Mesendoderm (in vitro differentiated cells): ENCODE measurements at regions not wholly inside any gene's neighbourhood (a gene's known extent, or its start where the extent isn't known, plus 50 kb on each side); places are given as distances from the start of the nearest gene placed in this dataset.
A peak's percentile ranks its signal among the peaks of the same experiment; 100 is the strongest.

Source experiments
- DNase-seq: peaks from one replicate; pipeline ENCODE4 v3.0.0; 2013
- H2AK5ac ChIP-seq: 2 replicates; pipeline ENCODE4 v1.6.1; 2013; ENCODE audit warnings: low read length, inconsistent platforms
- H2BK120ac ChIP-seq: 2 replicates; pipeline ENCODE4 v1.6.1; 2013; ENCODE audit warnings: low read depth, mild to moderate bottlenecking, low read length, moderate library complexity, mixed read lengths
- H2BK15ac ChIP-seq: replicated peaks from 2 replicates; pipeline ENCODE4 v1.6.1; 2013; ENCODE audit warnings: low read depth, mild to moderate bottlenecking, moderate library complexity
- H2BK5ac ChIP-seq: 2 replicates; pipeline ENCODE4 v1.6.1; 2013; ENCODE audit warnings: low read length, inconsistent platforms
- H3K18ac ChIP-seq: 2 replicates; pipeline ENCODE4 v1.6.1; 2013; ENCODE audit warnings: mild to moderate bottlenecking, low read length, mixed read lengths
- H3K23ac ChIP-seq: one replicate; pipeline ENCODE4 v1.6.1; 2013; ENCODE audit warnings: low read length
- H3K27ac ChIP-seq: 2 replicates; pipeline ENCODE4 v1.5.1; 2013; ENCODE audit warnings: low read depth, mild to moderate bottlenecking, inconsistent platforms, low read length, moderate library complexity
- H3K27me3 ChIP-seq: 2 replicates; pipeline ENCODE4 v1.6.1; 2013; ENCODE audit warnings: low read length, control low read depth, mild to moderate bottlenecking, inconsistent platforms; ENCODE audit not compliant: insufficient read depth, poor library complexity
- H3K36me3 ChIP-seq: 2 replicates; pipeline ENCODE4 v1.6.1; 2013; ENCODE audit warnings: low read length, inconsistent platforms; ENCODE audit not compliant: control insufficient read depth, insufficient read depth
- H3K4ac ChIP-seq: one replicate; pipeline ENCODE4 v1.6.1; 2013; ENCODE audit warnings: low read depth, mild to moderate bottlenecking, low read length, moderate library complexity
- H3K4me1 ChIP-seq: 2 replicates; pipeline ENCODE4 v1.6.1; 2013; ENCODE audit warnings: low read depth, low read length, inconsistent platforms; ENCODE audit not compliant: control insufficient read depth
- H3K4me2 ChIP-seq: 2 replicates; pipeline ENCODE4 v1.6.1; 2013; ENCODE audit warnings: low read length
- H3K4me3 ChIP-seq: 2 replicates; pipeline ENCODE4 v1.5.1; 2013; ENCODE audit warnings: mild to moderate bottlenecking, low read length
- H3K56ac ChIP-seq: one replicate; pipeline ENCODE4 v1.6.1; 2013; ENCODE audit warnings: low read length
- H3K79me1 ChIP-seq: 2 replicates; pipeline ENCODE4 v1.6.1; 2013; ENCODE audit warnings: low read length, inconsistent platforms
- H3K79me2 ChIP-seq: 2 replicates; pipeline ENCODE4 v1.6.1; 2013; ENCODE audit warnings: mild to moderate bottlenecking, low read length; ENCODE audit not compliant: control insufficient read depth, insufficient read depth
- H3K9ac ChIP-seq: 2 replicates; pipeline ENCODE4 v1.6.1; 2013; ENCODE audit warnings: low read length, inconsistent platforms
- H4K5ac ChIP-seq: one replicate; pipeline ENCODE4 v1.6.1; 2013; ENCODE audit warnings: low read length
- H4K8ac ChIP-seq: one replicate; pipeline ENCODE4 v1.6.1; 2013; ENCODE audit warnings: low read depth, mild to moderate bottlenecking, control low read depth, low read length, moderate library complexity
- WGBS: extraction: QIAGEN DNeasy Blood & Tissue Kit; methylation state at CpG from one replicate; pipeline ENCODE4 v1.1.7; 2013; ENCODE audit warnings: low lambda C conversion rate, missing lambda C conversion rate; ENCODE audit not compliant: insufficient coverage; ENCODE audit errors: extremely low coverage; 5-methylcytosine and 5-hydroxymethylcytosine counted together

GRCh38 chr18:27704736-27705361, 472.1 kb downstream of the CDH2 start:
- Histone ChIP-seq H3K23ac (no peak overlapping the region), H2AK5ac (no peak overlapping the region), H2BK120ac (no peak overlapping the region), H3K56ac (no peak overlapping the region), H3K18ac (no peak overlapping the region), H3K27ac (no peak overlapping the region), H4K5ac (no peak overlapping the region), H3K36me3 (no peaks in the 10 kb centered on the region), H2BK5ac (no peak overlapping the region), H3K27me3 (no peaks in the 10 kb centered on the region), H3K4me2 (no peak overlapping the region), H3K4me1 (peaks cover 3% of the 10 kb centered on the region), H2BK15ac (no peak overlapping the region), H3K79me1 (no peaks in the 10 kb centered on the region), H3K9ac (no peak overlapping the region), H3K4me3 (no peak overlapping the region), H3K79me2 (no peaks in the 10 kb centered on the region), H3K4ac (no peak overlapping the region), H4K8ac (no peak overlapping the region)
- no CpG with 5 or more reads among the region's 3 CpGs for WGBS
- DNase-seq: no peak

DNA sequence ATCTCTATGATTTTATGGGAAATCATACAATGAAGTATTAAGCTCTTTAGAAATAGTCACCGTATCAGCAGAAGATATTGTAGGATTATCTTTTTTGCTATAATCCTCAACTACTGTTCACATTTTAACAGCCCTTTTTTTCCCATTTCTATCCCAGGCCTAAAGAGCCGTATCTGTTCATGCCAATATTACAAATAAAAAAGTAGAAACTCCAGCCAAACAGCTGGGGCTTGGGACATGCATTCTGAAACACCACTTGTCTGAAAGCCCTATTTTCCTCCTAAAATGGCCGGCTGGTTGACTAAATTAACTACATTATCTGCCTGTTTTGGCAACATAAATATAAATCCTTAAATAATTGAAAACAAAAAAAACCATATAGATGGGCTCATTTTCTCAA, 477.8 kb downstream of the CDH2 start:
- no CpG with 5 or more reads among the region's 3 CpGs for WGBS
- Histone ChIP-seq H2AK5ac (no peak overlapping the region), H3K56ac (no peak overlapping the region), H3K4ac (no peak overlapping the region), H4K5ac (no peak overlapping the region), H3K27ac (no peak overlapping the region), H3K79me2 (no peaks in the 10 kb centered on the region), H2BK120ac (no peak overlapping the region), H3K36me3 (no peaks in the 10 kb centered on the region), H3K27me3 (no peaks in the 10 kb centered on the region), H3K4me3 (no peak overlapping the region), H3K4me1 (peaks cover 3% of the 10 kb centered on the region), H2BK5ac (no peak overlapping the region), H2BK15ac (no peak overlapping the region), H3K79me1 (no peaks in the 10 kb centered on the region), H3K18ac (no peak overlapping the region), H4K8ac (peak overlapping the region; percentile 81), H3K23ac (no peak overlapping the region), H3K9ac (no peak overlapping the region), H3K4me2 (no peak overlapping the region)
- DNase-seq: no peak

- no peak overlapping the region for H3K18ac ChIP-seq
- H2BK120ac ChIP-seq: no peak overlapping the region
- no peak overlapping the region for H3K4ac ChIP-seq
- no peak overlapping the region for H2BK15ac ChIP-seq
- H3K27me3 ChIP-seq: no peaks in the 10 kb centered on the region
- no peaks in the 10 kb centered on the region for H3K36me3 ChIP-seq
- no CpG with 5 or more reads among the region's 2 CpGs for WGBS
- no peak overlapping the region for H2BK5ac ChIP-seq
- H3K4me1 ChIP-seq: peaks cover 3% of the 10 kb centered on the region
- H4K5ac ChIP-seq: no peak overlapping the region
- no peak for DNase-seq
- H3K27ac ChIP-seq: no peak overlapping the region
- H3K79me2 ChIP-seq: no peaks in the 10 kb centered on the region
- no peak overlapping the region for H3K9ac ChIP-seq
- H3K23ac ChIP-seq: no peak overlapping the region
- H3K4me2 ChIP-seq: no peak overlapping the region
- no peaks in the 10 kb centered on the region for H3K79me1 ChIP-seq
- no peak overlapping the region for H4K8ac ChIP-seq
- H3K4me3 ChIP-seq: no peak overlapping the region
- H2AK5ac ChIP-seq: no peak overlapping the region
- no peak overlapping the region for H3K56ac ChIP-seq
Measured at GRCh38 chr18:27696148-27696547, 480.8 kb downstream of the CDH2 start.

GRCh38 chr18:27695503-27695902, 481.4 kb downstream of the CDH2 start:
- Histone ChIP-seq H3K4me2 (no peak overlapping the region), H3K4me3 (no peak overlapping the region), H3K23ac (no peak overlapping the region), H3K4me1 (peaks cover 3% of the 10 kb centered on the region), H2BK5ac (no peak overlapping the region), H3K79me1 (no peaks in the 10 kb centered on the region), H3K9ac (no peak overlapping the region), H3K27me3 (no peaks in the 10 kb centered on the region), H3K56ac (no peak overlapping the region), H2BK15ac (no peak overlapping the region), H3K79me2 (no peaks in the 10 kb centered on the region), H2AK5ac (no peak overlapping the region), H2BK120ac (no peak overlapping the region), H3K4ac (no peak overlapping the region), H4K8ac (no peak overlapping the region), H3K18ac (no peak overlapping the region), H3K36me3 (no peaks in the 10 kb centered on the region), H4K5ac (no peak overlapping the region), H3K27ac (no peak overlapping the region)
- DNase-seq: peak; percentile 60
- WGBS: no CpG with 5 or more reads among the region's 4 CpGs

GRCh38 chr18:27695052-27695451, 481.9 kb downstream of the CDH2 start:
- H3K4me3 ChIP-seq: no peak overlapping the region
- no peak overlapping the region for H4K5ac ChIP-seq
- H2BK120ac ChIP-seq: no peak overlapping the region
- H3K56ac ChIP-seq: no peak overlapping the region
- peaks cover under 1% of the 10 kb centered on the region for H3K4me1 ChIP-seq
- H3K4ac ChIP-seq: no peak overlapping the region
- DNase-seq: peak; percentile 57
- no peak overlapping the region for H3K18ac ChIP-seq
- H2BK5ac ChIP-seq: no peak overlapping the region
- no peaks in the 10 kb centered on the region for H3K79me1 ChIP-seq
- H3K27ac ChIP-seq: no peak overlapping the region
- H3K79me2 ChIP-seq: no peaks in the 10 kb centered on the region
- no peaks in the 10 kb centered on the region for H3K36me3 ChIP-seq
- no peak overlapping the region for H3K4me2 ChIP-seq
- no peaks in the 10 kb centered on the region for H3K27me3 ChIP-seq
- no peak overlapping the region for H3K9ac ChIP-seq
- H3K23ac ChIP-seq: no peak overlapping the region
- H2BK15ac ChIP-seq: no peak overlapping the region
- no peak overlapping the region for H2AK5ac ChIP-seq
- no CpG with 5 or more reads among the region's 7 CpGs for WGBS
- H4K8ac ChIP-seq: no peak overlapping the region

DNA sequence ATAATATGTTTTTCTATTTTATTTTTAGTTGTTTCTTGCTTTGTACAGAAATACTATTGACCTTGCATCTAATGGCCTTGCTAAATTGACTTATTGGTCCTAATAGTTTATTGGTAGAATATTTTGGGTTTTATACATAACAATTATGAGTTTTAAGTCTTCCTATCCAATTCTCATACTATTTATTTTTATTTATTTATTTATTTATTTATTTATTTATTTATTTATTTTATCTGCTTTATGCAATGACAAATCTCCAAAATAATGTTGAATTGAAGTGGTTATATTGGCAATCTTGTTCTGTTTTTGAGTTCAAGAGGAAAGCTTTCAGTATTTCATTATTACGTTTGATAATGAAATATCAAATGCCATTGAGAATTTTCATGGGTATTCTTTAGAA, 488.3 kb downstream of the CDH2 start:
- Histone ChIP-seq H3K23ac (no peak overlapping the region), H3K27me3 (no peaks in the 10 kb centered on the region), H3K9ac (no peak overlapping the region), H3K4ac (no peak overlapping the region), H3K18ac (no peak overlapping the region), H3K4me1 (no peaks in the 10 kb centered on the region), H2BK15ac (no peak overlapping the region), H4K5ac (no peak overlapping the region), H3K27ac (no peak overlapping the region), H2BK5ac (no peak overlapping the region), H4K8ac (no peak overlapping the region), H2BK120ac (no peak overlapping the region), H2AK5ac (no peak overlapping the region), H3K79me1 (no peaks in the 10 kb centered on the region), H3K4me3 (no peak overlapping the region), H3K56ac (no peak overlapping the region), H3K4me2 (no peak overlapping the region), H3K79me2 (no peaks in the 10 kb centered on the region), H3K36me3 (no peaks in the 10 kb centered on the region)
- WGBS: no CpG with 5 or more reads among the region's 1 CpG
- no peak for DNase-seq
